ENCODE measurements at regions not wholly inside any gene's neighbourhood (a gene's known extent, or its start where the extent isn't known, plus 50 kb on each side); places are given as distances from the start of the nearest gene placed in this dataset.
"Not testable (repeated sequence)": the region's sequence is repeated elsewhere in the genome, so short reads cannot be mapped to it uniquely, and the experiment has no call there.

DNA sequence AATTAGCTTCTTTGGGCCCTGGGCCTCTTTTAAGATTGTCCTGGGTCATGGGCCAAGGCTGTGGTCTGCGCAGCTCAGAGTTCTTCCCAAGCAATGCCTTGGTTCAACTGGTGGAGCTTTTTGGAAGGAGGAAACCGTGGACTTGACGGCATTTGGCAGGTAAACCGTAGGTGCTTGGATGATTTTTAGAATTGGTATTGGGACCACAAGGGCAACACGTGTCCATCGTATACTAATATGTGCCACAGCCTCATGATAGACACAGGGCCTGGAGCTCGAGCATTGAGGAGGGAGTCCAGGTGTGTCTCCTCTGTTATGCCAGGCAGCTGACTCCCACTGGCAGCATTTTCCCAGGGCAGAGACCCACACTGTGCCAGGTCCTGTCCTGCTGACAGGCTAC lies 120.9 kb upstream of the PITX1 start:
- no peak for DNase-seq

DNA sequence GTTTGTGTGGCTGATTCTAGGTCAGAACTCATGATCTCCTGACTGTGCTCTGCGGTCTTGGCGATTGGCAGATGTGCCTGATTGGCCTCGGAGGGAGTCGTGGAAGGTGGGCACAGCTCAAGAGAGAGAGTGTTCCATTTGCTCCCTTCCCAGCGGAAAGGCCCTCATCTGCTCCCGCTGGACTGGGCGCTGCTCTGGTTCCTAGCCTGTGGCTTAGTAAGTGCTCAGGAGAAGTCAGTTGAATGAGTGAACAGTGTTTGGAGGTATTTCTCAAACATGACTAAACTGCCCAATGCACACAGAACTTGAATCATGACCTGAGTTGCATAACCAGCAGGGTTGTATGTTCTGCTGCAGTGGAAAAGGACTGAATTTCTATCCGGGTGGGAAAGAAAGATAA lies 120.2 kb upstream of the PITX1 start:
- DNase-seq = peak; percentile 36

- no peak for DNase-seq
Measured at GRCh38 chr5:135153661-135154060, 119.6 kb upstream of the PITX1 start.

DNA sequence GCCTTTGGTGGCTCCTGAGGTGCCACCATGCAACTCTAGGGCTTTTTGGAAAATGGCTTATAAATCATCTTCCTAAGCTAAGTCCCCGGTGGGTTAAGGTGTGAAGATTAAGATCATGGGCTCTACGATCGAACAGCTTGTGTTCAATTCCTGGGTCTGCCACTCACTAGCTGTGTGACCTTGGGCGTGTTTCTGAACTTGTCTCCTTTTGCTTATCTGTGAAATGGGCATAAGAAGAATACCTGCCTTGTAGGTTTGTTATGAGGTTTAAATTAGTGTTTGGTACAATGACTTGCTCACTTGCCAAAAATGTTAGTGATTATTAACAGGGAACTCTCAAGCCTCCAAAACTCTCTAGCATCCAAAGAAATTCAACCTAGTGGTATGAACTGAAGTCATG lies 119.2 kb upstream of the PITX1 start:
- DNase-seq = no peak

GRCh38 chr5:135151660-135152059 lies 117.6 kb upstream of the PITX1 start:
- DNase-seq = not testable (repeated sequence)

- DNase-seq = no peak
Measured at GRCh38 chr5:135151256-135151655, 117.2 kb upstream of the PITX1 start.

DNA sequence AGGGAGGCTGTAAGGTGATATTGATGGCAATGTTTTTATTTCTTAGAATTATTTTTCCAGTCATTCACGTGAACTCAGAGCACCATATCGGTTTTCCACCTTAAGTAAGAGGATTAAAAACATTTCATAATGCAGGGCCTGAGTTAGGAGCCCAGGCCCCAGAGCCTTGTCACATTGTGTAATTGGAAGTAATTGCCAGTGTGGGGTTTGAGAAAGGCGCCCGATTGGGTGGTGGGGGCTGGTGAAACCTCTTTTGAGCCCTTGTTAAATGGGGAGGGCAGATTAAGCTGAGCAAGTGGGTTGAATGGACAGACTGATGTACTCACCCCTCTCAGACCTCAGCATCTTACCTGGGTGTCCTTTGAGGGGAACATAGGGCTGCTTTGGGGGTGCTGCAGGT lies 116.7 kb upstream of the PITX1 start:
- no peak for DNase-seq

DNA sequence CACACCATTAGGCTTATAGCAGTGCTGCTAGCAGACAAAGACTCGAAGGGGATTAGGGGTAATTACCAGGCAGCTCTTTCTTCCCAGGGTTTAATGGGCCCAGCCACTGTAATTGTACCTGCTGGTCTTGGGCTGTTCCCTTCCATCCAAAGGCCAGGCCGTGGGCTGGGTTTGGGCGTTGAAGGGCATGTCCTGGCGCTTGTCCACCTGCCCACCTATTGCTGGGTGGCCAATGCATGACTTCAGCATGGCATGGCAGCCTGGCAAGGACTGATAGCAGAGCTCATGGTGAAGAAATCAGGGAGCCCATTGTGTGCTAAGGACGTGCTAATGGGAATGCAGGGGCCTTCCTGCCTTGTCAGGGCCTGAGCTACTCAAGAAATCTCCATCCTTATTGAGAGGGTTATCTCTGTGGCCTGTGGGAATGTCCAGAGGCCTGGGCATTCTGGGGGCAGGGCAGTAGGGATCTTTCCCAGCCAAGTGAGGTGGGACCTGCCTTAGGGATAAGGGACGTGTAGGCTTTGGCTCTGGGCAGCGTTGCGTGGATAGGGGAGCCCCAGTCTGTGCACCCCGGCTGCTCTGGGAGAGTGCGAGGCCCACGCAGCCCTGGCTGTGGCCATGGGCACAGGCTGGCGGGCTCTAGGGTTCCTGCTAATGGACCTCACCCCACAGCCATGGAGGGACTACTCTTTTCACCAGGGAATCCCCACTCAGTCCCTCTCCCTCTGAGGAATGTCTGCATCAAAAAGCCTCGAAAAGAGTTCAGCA lies 116.1 kb upstream of the PITX1 start:
- DNase-seq = no peak

DNA sequence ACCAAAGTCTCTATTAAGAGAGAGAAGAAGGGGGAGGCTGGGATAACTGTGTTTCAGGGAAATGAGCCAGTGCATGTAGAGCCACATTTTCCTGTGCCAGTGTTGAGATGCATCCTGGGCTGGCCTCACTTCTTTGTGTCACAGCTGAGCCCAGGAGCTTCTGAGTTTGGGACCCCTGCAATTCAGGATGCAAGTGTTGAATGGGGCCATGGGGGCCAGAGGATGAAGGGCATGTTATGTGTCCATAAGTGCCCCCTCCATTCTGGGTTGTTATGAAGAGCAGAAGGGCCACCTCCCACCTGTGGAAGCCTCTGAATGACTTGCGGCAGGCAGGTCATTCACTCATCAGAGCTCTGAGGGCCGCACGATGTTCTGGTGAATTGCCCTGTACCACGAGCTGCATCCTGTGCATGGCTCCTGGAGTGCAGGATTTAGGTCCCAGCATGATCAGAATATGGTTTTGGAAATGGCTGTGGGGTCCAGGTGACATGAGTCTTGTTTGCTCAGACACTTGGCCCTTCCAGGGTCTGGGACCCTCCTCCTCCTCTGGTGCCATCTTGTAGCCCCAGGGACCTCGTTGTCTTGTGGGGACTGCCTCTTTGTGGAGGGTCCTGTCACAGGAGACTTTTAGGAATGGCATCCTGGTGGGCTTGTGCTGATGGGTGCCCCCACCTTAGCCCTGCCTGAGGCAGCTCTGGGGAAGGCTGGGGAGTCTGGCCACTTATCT lies 115.4 kb upstream of the PITX1 start:
- no peak for DNase-seq

GRCh38 chr5:135147294-135148090 lies 113.5 kb upstream of the PITX1 start:
- peak; percentile 2 for DNase-seq

- DNase-seq = no peak
Measured at GRCh38 chr5:135145985-135146384, 112.0 kb upstream of the PITX1 start.

DNA sequence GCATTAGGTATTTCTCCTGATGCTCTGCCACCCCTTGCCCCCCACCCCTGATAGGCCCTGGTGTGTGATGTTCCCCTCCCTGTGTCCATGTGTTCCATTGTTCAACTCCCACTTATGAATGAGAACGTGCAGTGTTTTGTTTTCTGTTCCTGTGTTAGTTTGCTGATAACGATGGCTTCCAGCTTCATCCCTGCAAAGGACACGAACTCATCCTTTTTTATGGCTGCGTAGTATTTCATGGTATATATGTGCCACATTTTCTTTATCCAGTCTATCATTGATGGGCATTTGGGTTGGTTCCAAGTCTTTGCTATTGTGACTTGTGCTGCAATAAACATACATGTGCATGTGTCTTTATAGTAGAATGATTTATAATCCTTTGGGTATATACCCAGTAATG lies 109.7 kb upstream of the PITX1 start:
- DNase-seq = not testable (repeated sequence)

- DNase-seq = no peak
Measured at GRCh38 chr5:135141303-135142268, 107.6 kb upstream of the PITX1 start.

DNA sequence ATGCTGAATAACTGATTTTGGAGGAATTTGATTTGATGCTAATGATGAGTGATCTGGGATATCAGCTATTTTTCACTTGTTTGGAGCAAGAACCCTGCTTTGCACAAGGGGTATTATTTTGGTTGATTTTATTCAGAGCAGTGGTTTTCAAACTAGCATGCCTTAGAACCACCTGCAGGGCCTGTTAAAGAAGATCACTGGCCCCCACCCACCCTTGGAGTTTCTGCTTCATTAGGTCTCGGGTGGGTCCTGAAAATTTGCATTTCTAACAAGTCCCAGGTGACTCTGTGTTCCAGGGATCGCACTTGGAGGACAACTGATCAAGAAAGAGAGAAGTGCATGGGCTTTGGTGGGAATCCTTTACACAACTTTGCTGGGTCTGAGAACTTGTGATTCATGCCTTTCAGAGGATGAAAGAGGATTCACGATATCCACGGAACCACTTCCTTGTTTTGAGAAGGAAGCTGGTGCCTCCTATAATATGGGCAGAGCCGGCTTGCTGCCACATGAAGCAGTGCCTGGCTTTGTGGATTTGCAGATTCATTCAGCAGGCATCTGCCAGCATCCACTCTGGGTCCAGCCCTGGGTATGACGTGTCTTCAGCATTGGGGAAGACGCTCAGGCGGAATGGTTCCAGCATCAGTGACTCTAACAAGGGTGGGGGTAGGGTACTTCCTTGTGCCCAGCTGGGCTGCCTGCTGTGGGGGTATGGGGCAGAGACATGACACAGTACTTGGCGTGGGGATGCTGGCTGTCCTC lies 106.6 kb upstream of the PITX1 start:
- DNase-seq = peak; percentile 98

GRCh38 chr5:135139381-135140134 lies 105.5 kb upstream of the PITX1 start:
- DNase-seq = peak; percentile 91

GRCh38 chr5:135138116-135138850 lies 104.3 kb upstream of the PITX1 start:
- DNase-seq = no peak

DNA sequence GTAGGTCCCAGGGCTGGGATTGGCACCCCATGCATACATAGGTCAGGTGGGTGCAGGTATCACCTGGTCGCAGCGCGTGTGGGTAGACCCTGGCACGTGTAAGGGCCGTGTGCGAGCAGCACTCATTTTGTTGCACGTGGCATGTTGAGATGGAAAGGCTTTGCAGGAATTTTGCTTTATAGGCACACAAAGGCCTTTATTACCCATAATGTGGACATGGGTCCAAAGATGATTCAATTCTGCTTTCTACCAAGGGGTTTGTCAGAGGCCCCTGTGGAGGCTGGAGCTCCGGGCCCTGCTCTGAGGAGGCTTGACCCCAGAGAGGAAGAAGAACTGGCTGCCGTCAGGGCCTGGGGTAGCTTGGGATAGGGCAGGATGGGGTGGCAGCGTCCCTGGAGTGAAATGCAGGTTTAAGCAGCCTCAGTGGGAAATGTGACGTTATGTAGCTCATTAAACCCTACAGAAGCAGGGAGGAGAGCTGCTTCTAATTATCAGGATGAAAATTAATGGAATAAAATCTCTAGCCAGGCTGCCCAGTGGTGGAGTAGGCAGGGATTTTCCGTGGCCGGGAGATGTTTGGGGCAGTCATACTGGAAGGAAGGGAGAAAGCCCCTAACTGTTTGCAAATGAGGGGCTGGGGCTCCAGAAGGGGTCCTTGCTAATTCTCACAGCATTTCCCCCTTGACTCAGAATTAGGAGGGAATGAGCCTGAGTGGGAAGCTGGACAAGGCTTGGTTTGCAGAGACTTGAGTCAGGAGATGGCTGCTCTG lies 103.3 kb upstream of the PITX1 start:
- DNase-seq = no peak

- no peak for DNase-seq
Measured at GRCh38 chr5:135136546-135136945, 102.5 kb upstream of the PITX1 start.

GRCh38 chr5:135135530-135136226 lies 101.7 kb upstream of the PITX1 start:
- DNase-seq = peak; percentile 6
